Right lobe of liver (tissue), 4 donors: ENCODE measurements at regions not wholly inside any gene's neighbourhood (a gene's known extent, or its start where the extent isn't known, plus 50 kb on each side); places are given as distances from the start of the nearest gene placed in this dataset.

Experiments
- CTCF ChIP-seq, 4 donors: fragments of 200-600 bp in 3 of 4; fragments of 450-650 bp in 1 of 4; IDR thresholded peaks; one replicate each; pipeline versions ENCODE4 v1.5.1 to v1.8.0; 2016 to 2022; ENCODE audit warnings: antibody characterized with exemption in 4 of 4, mild to moderate bottlenecking in 2 of 4
- POLR2A ChIP-seq: fragments of 450-650 bp; IDR thresholded peaks from one replicate; pipeline ENCODE4 v1.6.1; 2017; ENCODE audit warnings: antibody characterized with exemption, mild to moderate bottlenecking
- donor health status: DM: no; HTN: no; CAD: no.
- donor health status: DM: no; HTN: no; CAD: no.
- donor health status: DM: no; HTN: yes; CAD: no.

GRCh38 chr12:118606690-118607089 is 230.3 kb downstream of the SUDS3 start:
- TF ChIP-seq CTCF (IDR thresholded peaks at IDR 0.05) (no peak), POLR2A (no peak)
